ENCODE measurements at regions not wholly inside any gene's neighbourhood (a gene's known extent, or its start where the extent isn't known, plus 50 kb on each side); places are given as distances from the start of the nearest gene placed in this dataset.

DNA sequence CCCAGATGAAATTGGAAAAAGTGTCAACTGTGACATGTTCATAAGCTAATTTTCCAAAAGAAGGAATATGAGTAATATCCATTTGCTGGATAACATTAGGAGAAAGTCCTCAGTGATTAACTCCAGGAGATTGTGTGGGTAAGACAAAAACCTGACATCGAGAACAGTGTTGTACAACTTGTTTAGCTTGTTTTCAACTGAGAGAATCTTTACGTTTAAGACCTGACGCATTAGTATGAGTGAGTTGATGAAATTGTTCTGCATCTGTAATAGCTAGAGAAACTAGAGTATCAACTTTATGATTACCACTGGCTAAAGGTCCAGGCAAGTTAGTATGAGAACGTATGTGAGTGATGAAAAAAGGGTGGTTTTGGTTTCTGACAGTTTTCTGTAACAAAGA lies 1452.4 kb downstream of the NLGN4Y start:
- Histone ChIP-seq H3K4me3 (no peak overlapping the region), H3K36me3 (no peaks in the 10 kb centered on the region), H3K27me3 (no peaks in the 10 kb centered on the region), H3K27ac (no peak overlapping the region), H3K4me1 (no peaks in the 10 kb centered on the region), H3K9me3 (no peaks in the 10 kb centered on the region)
- TF ChIP-seq POLR2A (IDR thresholded peaks at IDR 0.05) = no peak
- no peak for TF ChIP-seq CTCF (IDR thresholded peaks at IDR 0.05)
- 64 to 67% methylated on average over 4 of the region's 4 CpGs; no CpG with 5 or more reads in 2 of the 4 donors for WGBS, 4 donors
- intact Hi-C loops (cut with DNase I) = no loop called here
- DNase-seq (no peak), ATAC-seq (no peak)

- no peaks in the 10 kb centered on the region for H3K27me3 ChIP-seq
- H3K36me3 ChIP-seq = no peaks in the 10 kb centered on the region
- no peak overlapping the region for H3K4me3 ChIP-seq
- H3K27ac ChIP-seq = no peak overlapping the region
- 80 to 85% methylated on average over 3 of the region's 3 CpGs; no CpG with 5 or more reads in 2 of the 4 donors for WGBS, 4 donors
- peaks cover 0 to 3% (median 0%) of the 10 kb centered on the region in 12 donors for H3K9me3 ChIP-seq
- intact Hi-C loops (cut with DNase I) = no loop called here
- ATAC-seq (no peak), DNase-seq (no peak)
- TF ChIP-seq POLR2A (IDR thresholded peaks at IDR 0.05) (no peak), CTCF (IDR thresholded peaks at IDR 0.05) (no peak)
- H3K4me1 ChIP-seq = no peaks in the 10 kb centered on the region
Observed at GRCh38 chrY:15978503-15978902, 1454.2 kb downstream of the NLGN4Y start.

GRCh38 chrY:15984651-15985398 lies 1460.5 kb downstream of the NLGN4Y start:
- Histone ChIP-seq H3K4me3 (no peak overlapping the region), H3K9me3 (peaks cover 0 to 3% (median 0%) of the 10 kb centered on the region in 12 donors), H3K4me1 (no peaks in the 10 kb centered on the region), H3K36me3 (no peaks in the 10 kb centered on the region), H3K27ac (no peak overlapping the region), H3K27me3 (no peaks in the 10 kb centered on the region)
- TF ChIP-seq CTCF (IDR thresholded peaks at IDR 0.05) (no peak), POLR2A (IDR thresholded peaks at IDR 0.05) (no peak)
- WGBS, 4 donors = 89 to 94% methylated on average over 2 of the region's 2 CpGs; no CpG with 5 or more reads in 2 of the 4 donors
- ATAC-seq (no peak), DNase-seq (no peak)
- intact Hi-C loops (cut with DNase I) = no loop called here

GRCh38 chrY:15996014-15996413 lies 1471.7 kb downstream of the NLGN4Y start:
- Histone ChIP-seq H3K36me3 (no peaks in the 10 kb centered on the region), H3K4me3 (no peak overlapping the region), H3K27ac (no peak overlapping the region), H3K27me3 (no peaks in the 10 kb centered on the region), H3K9me3 (no peaks in the 10 kb centered on the region), H3K4me1 (no peaks in the 10 kb centered on the region)
- WGBS, 4 donors = 69 to 74% methylated on average over 3 of the region's 3 CpGs; no CpG with 5 or more reads in 2 of the 4 donors
- intact Hi-C loops (cut with DNase I) = no loop called here
- ATAC-seq (no peak), DNase-seq (no peak)
- TF ChIP-seq POLR2A (IDR thresholded peaks at IDR 0.05) (no peak), CTCF (IDR thresholded peaks at IDR 0.05) (no peak)

Data from heart left ventricle (tissue), 16 donors.